ENCODE measurements at regions not wholly inside any gene's neighbourhood (a gene's known extent, or its start where the extent isn't known, plus 50 kb on each side); places are given as distances from the start of the nearest gene placed in this dataset.

DNA sequence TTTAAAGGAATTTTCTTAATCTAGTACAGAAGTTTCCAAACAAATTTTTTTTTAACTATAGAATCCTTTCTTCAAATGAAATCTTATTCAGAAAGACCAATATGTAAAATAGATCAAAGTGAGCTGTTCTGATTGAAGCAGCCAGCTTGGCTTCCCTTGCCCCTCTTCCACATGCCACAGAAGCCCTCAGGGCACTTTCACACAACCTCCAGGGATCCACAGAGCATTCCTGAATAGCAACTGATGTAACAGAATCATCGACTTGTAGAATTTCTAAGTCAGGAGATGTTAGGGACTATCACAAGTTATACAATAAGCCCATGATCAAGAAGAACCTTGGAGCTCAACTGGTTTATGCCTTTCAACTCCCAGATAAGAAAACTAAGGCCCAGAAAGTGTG is 427.8 kb upstream of the C9orf72 start:
- TF ChIP-seq CTCF (IDR thresholded peaks at IDR 0.05; ENCODE audit: control extremely low read depth in 1 of 3, insufficient read depth in 1 of 3, low read depth in 1 of 3, low read length in 3 of 3) = no peak
- TF ChIP-seq POLR2A (IDR thresholded peaks at IDR 0.05; ENCODE audit: control extremely low read depth in 1 of 2, low read depth in 2 of 2, low read length in 2 of 2) = no peak
- TF ChIP-seq POLR2AphosphoS5 (IDR thresholded peaks at IDR 0.05; ENCODE audit: low read depth, low read length) = no peak
- no peak for TF ChIP-seq EZH2 (IDR thresholded peaks at IDR 0.05; ENCODE audit: low read depth, low read length, severe bottlenecking)
- TF ChIP-seq, protein P1, sequence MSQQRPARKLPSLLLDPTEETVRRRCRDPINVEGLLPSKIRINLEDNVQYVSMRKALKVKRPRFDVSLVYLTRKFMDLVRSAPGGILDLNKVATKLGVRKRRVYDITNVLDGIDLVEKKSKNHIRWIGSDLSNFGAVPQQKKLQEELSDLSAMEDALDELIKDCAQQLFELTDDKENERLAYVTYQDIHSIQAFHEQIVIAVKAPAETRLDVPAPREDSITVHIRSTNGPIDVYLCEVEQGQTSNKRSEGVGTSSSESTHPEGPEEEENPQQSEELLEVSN (IDR thresholded peaks at IDR 0.05) = no peak
- no peak for TF ChIP-seq YY1 (IDR thresholded peaks at IDR 0.05; ENCODE audit: low read depth, low read length)
- no peak for TF ChIP-seq RFX5 (IDR thresholded peaks at IDR 0.05; ENCODE audit: borderline replicate concordance, low read depth, low read length)
- TF ChIP-seq RAD21 (IDR thresholded peaks at IDR 0.05 in 1 of 2, conservative IDR thresholded peaks at IDR 0.05 in 1 of 2; ENCODE audit: low read depth in 2 of 2, low read length in 2 of 2) = no peak
